HepG2 (cell line): ENCODE measurements at regions not wholly inside any gene's neighbourhood (a gene's known extent, or its start where the extent isn't known, plus 50 kb on each side); places are given as distances from the start of the nearest gene placed in this dataset.

ENCODE experiments used
- ATAC-seq: fragments of 200-7000 bp; cut with Tn5 transposase; 3 replicates; pipeline ENCODE4 v1.9.1; 2020; ENCODE audit warnings: mild to moderate bottlenecking, moderate library complexity
- BruUV-seq: library from RNA; stranded (reverse); fragments of 400-500 nt; replicated peaks from 2 replicates; lab custom pipeline; 2021; lab: Mats Ljungman, UMichigan
- CTCF ChIA-PET: fragments of 300-600 bp; formaldehyde crosslinking; extraction: SDS; loops from one replicate; lab custom pipeline; 2021; ENCODE audit warnings: low total read pairs, inconsistent platforms, low intra/inter-chr PET ratio; lab: Yijun Ruan, JAX
- POLR2A ChIA-PET: fragments of 350-600 bp; sonication (Branson Sonifier 250); formaldehyde crosslinking; loops from one replicate; lab custom pipeline; 2020; ENCODE audit warnings: antibody characterized with exemption, inconsistent platforms; lab: Yijun Ruan, JAX
- DNase-seq: peaks from one replicate; pipeline ENCODE4 v3.0.0-alpha.2; 2015; ENCODE audit warnings: low spot score
- FAIRE-seq: peaks from 3 replicates; lab custom pipeline; 2011; peaks lifted over from hg19 to GRCh38; lab: Jason Lieb, UNC
- H2AFZ ChIP-seq: one replicate; pipeline ENCODE4 v1.6.1; 2011; ENCODE audit warnings: low read length, inconsistent platforms
- H3K27ac ChIP-seq: fragments of 300-600 bp; 3 replicates; pipeline ENCODE4 v1.8.0; 2011; ENCODE audit warnings: mixed run types, mild to moderate bottlenecking, mixed read lengths, low read length, inconsistent platforms; ENCODE audit not compliant: insufficient read depth; ENCODE audit errors: extremely low read length
- H3K27me3 ChIP-seq, 2 experiments: fragments of 200-600 bp in 1 of 2; 2 replicates in 1 of 2; 3 replicates in 1 of 2; pipeline versions ENCODE4 v1.6.0 to v1.8.0; 2011; ENCODE audit warnings: low read length in 2 of 2, mild to moderate bottlenecking in 2 of 2, moderate library complexity in 2 of 2, inconsistent platforms in 1 of 2; ENCODE audit not compliant: insufficient read depth in 2 of 2, control insufficient read depth in 1 of 2
- H3K36me3 ChIP-seq, 2 experiments: fragments of 200-600 bp in 1 of 2; replicated peaks in 1 of 2; 2 replicates in 1 of 2; 3 replicates in 1 of 2; pipeline versions ENCODE4 v1.5.1 to v1.8.0; 2011; ENCODE audit warnings: low read length in 2 of 2, inconsistent platforms in 1 of 2; ENCODE audit not compliant: insufficient read depth in 2 of 2, control insufficient read depth in 1 of 2
- H3K4me1 ChIP-seq: 2 replicates; pipeline ENCODE4 v1.5.1; 2012; ENCODE audit warnings: low read length, inconsistent platforms; ENCODE audit not compliant: insufficient read depth
- H3K4me2 ChIP-seq: 2 replicates; pipeline ENCODE4 v1.6.0; 2011; ENCODE audit warnings: low read depth, low read length, inconsistent platforms
- H3K4me3 ChIP-seq, 3 experiments: fragments of 200-600 bp in 1 of 3; sonication (generic), shearing (Covaris generic) in 1 of 3; replicated peaks in 1 of 3; 2 replicates each; pipeline ENCODE4 v1.5.1; 2011 to 2016; ENCODE audit warnings: low read length in 3 of 3, inconsistent platforms in 2 of 3, low read depth in 2 of 3, mild to moderate bottlenecking in 2 of 3, control low read depth in 1 of 3, mixed read lengths in 1 of 3; ENCODE audit not compliant: insufficient read depth in 1 of 3
- H3K79me2 ChIP-seq: one replicate; pipeline ENCODE4 v1.6.1; 2011; ENCODE audit warnings: low read length, inconsistent platforms; ENCODE audit not compliant: insufficient read depth
- H3K9ac ChIP-seq: 2 replicates; pipeline ENCODE4 v1.6.0; 2011; ENCODE audit warnings: mild to moderate bottlenecking, low read depth, low read length, inconsistent platforms; ENCODE audit not compliant: insufficient read depth
- H3K9me3 ChIP-seq: 2 replicates; pipeline ENCODE4 v1.5.1; 2012; ENCODE audit warnings: mild to moderate bottlenecking, low read length
- H4K20me1 ChIP-seq: 2 replicates; pipeline ENCODE4 v1.6.0; 2011; ENCODE audit warnings: inconsistent platforms, mild to moderate bottlenecking, low read length, moderate library complexity; ENCODE audit not compliant: insufficient read depth
- FOXP1 ChIP-seq, 2 experiments: fragments of 450-650 bp in 1 of 2; IDR thresholded peaks; 2 replicates each; pipeline ENCODE4 v1.6.1; 2017 to 2018; ENCODE audit warnings: antibody characterized with exemption in 1 of 2
- MED8 ChIP-seq: sonication (generic); formaldehyde crosslinking; IDR thresholded peaks from 2 replicates; pipeline ENCODE4 v1.8.1; 2023; ENCODE audit warnings: mild to moderate bottlenecking, missing genetic modification reagents; ENCODE audit not compliant: insufficient replicate concordance
- MTF1 ChIP-seq: sonication (generic); formaldehyde crosslinking; IDR thresholded peaks from 2 replicates; pipeline ENCODE4 v1.5.0; 2020; ENCODE audit warnings: missing genetic modification reagents
- TEAD3 ChIP-seq: optimal IDR thresholded peaks from 2 replicates; pipeline ENCODE3; 2016; ENCODE audit warnings: borderline replicate concordance
- TERF1 ChIP-seq: sonication (generic); formaldehyde crosslinking; IDR thresholded peaks from 2 replicates; pipeline ENCODE4 v1.8.0; 2022; ENCODE audit warnings: mild to moderate bottlenecking, missing genetic modification reagents, moderate library complexity
- TP53 ChIP-seq: sonication (generic); formaldehyde crosslinking; conservative IDR thresholded peaks from 2 replicates; pipeline ENCODE4 v1.4.0; 2020; ENCODE audit warnings: missing genetic modification reagents
- TSC22D2 ChIP-seq: sonication (generic); formaldehyde crosslinking; IDR thresholded peaks from 2 replicates; pipeline ENCODE4 v1.5.1; 2020; ENCODE audit warnings: missing genetic modification reagents, mild to moderate bottlenecking, borderline replicate concordance
- ZBTB14 ChIP-seq: sonication (generic); formaldehyde crosslinking; IDR thresholded peaks from 2 replicates; pipeline ENCODE4 v1.4.0; 2020; ENCODE audit warnings: missing genetic modification reagents
- ZBTB3 ChIP-seq: sonication (generic); formaldehyde crosslinking; IDR thresholded peaks from 2 replicates; pipeline ENCODE4 v1.4.0; 2020; ENCODE audit warnings: low read depth, mild to moderate bottlenecking, moderate library complexity, missing genetic modification reagents, borderline replicate concordance
- ZNF274 ChIP-seq: sonication (generic); formaldehyde crosslinking; IDR thresholded peaks from 2 replicates; pipeline ENCODE4 v1.5.1; 2020; ENCODE audit warnings: mild to moderate bottlenecking, missing genetic modification reagents
- ZNF317 ChIP-seq: sonication (generic); formaldehyde crosslinking; IDR thresholded peaks from 2 replicates; pipeline ENCODE4 v1.5.0; 2020; ENCODE audit warnings: mild to moderate bottlenecking, missing genetic modification reagents
- ZNF44 ChIP-seq: sonication (generic); formaldehyde crosslinking; IDR thresholded peaks from 2 replicates; pipeline ENCODE4 v1.5.1; 2020; ENCODE audit warnings: mild to moderate bottlenecking, missing genetic modification reagents
- ZNF446 ChIP-seq: sonication (generic); formaldehyde crosslinking; IDR thresholded peaks from 2 replicates; pipeline ENCODE4 v1.5.0; 2020; ENCODE audit warnings: mild to moderate bottlenecking, missing genetic modification reagents
- WGBS: methylation state at CpG from one replicate; pipeline ENCODE4 v1.1.6; 2017; ENCODE audit warnings: low lambda C conversion rate; 5-methylcytosine and 5-hydroxymethylcytosine counted together
- in situ Hi-C: cut with HindIII; loops from 2 replicates; pipeline ENCODE4 v1.10.0; 2017; ENCODE audit warnings: low pct_unique_long_range_greater_than_20kb; ENCODE audit not compliant: extremely low pct_ligation_motif_present
- intact Hi-C: fragments of 100-400 bp; cut with micrococcal nuclease; formaldehyde crosslinking; loops from one replicate; pipeline ENCODE4 v1.10.0; 2022; ENCODE audit not compliant: unreplicated experiment
- TF ChIP-seq, protein P1 (sequence below): sonication (generic); formaldehyde crosslinking; IDR thresholded peaks from 2 replicates; pipeline ENCODE4 v1.9.0; 2022; ENCODE audit warnings: missing genetic modification reagents, mild to moderate bottlenecking, borderline replicate concordance
- TF ChIP-seq, protein P2 (sequence below): sonication (generic); formaldehyde crosslinking; IDR thresholded peaks from 2 replicates; pipeline ENCODE4 v1.4.0; 2020; ENCODE audit warnings: missing genetic modification reagents

DNA sequence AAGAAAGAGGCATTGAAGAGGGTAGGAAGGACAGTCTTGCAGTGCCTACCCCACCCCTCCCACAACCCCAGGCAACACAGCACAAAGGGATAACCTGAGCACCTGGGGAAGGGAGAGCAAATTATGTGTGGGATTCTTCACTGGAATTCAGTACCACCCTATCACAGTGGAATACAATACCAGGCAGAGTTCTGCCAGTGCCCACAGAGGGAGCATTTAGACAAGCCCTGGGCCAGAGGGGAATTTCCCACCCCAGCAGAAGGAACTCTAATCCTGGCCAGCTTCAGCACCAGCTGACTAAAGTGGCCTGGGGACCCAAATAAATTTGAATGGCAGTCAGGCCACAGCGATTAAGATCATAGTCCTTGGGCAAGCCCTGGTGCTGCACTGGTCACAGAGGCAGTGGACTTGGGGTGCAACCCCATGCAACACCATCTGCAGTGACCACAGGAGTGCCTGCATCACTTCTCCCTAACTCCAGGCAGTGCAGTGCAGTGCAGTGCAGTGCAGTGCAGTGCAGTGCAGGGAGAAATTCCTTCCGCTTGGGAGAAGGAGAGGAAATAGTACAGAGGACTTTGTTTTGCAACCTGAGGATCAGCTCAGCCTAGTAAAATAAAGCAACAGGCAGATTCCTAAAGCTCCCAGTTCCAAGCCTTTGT is 147.8 kb upstream of the SRD5A2 start:
- no peaks in the 10 kb centered on the region for H3K36me3 ChIP-seq
- no peaks in the 10 kb centered on the region for H3K27me3 ChIP-seq
- H3K79me2 ChIP-seq: no peaks in the 10 kb centered on the region
- no peak overlapping the region for H2AFZ ChIP-seq
- no peak overlapping the region for H3K9ac ChIP-seq
- H3K4me1 ChIP-seq: peaks cover 18% of the 10 kb centered on the region
- in situ Hi-C loops (no loop called here), intact Hi-C loops (no loop called here)
- no peak overlapping the region for H3K27ac ChIP-seq
- 20% methylated on average over 1 of the region's 2 CpGs for WGBS
- no peaks in the 10 kb centered on the region for H4K20me1 ChIP-seq
- no TSS peak for BruUV-seq
- H3K4me2 ChIP-seq: no peak overlapping the region; the same call in 1 of the 2 replicates
- FAIRE-seq (no peak), ATAC-seq (peak; percentile 84), DNase-seq (no peak)
- CTCF ChIA-PET: no interaction called here
- TF ChIP-seq ZBTB3 (CRISPR knock-in tag): 0 out of 2 replicates have a peak, but pooled peaks have one; percentile 78
- no peak for TF ChIP-seq MED8
- no peak for TF ChIP-seq ZNF317 (CRISPR knock-in tag)
- TF ChIP-seq TEAD3 (CRISPR knock-in tag): peak; percentile 7
- TF ChIP-seq, all 625 proteins: peak for 2
- POLR2A ChIA-PET: no interaction called here
- Histone ChIP-seq H3K4me3 (no peak overlapping the region), H3K9me3 (no peaks in the 10 kb centered on the region)

DNA sequence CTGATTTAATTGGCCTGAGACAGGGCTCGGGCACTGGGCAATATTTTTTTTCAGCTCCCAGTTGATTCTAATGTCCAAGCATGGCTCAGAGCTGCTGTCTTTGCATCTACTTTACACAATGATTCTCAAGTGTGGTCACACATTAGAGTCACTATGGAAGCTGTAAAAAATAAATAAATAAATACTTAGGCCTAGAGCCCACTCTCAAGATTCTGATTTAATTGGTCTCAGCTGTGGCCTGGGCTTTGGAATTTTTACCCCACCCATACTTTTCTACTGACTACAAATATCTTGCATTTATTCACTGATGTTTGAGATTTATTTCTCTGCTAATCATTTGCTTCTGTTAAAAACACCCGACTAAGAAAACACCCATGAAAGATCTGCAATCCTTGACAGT is 145.7 kb upstream of the SRD5A2 start:
- Histone ChIP-seq H3K36me3 (no peaks in the 10 kb centered on the region), H3K27me3 (no peaks in the 10 kb centered on the region), H3K79me2 (no peaks in the 10 kb centered on the region), H3K4me3 (no peak overlapping the region), H3K27ac (no peak overlapping the region), H3K4me2 (no peak overlapping the region), H3K9me3 (no peaks in the 10 kb centered on the region), H3K9ac (no peak overlapping the region), H3K4me1 (peaks cover 18% of the 10 kb centered on the region), H2AFZ (no peak overlapping the region), H4K20me1 (no peaks in the 10 kb centered on the region)
- FAIRE-seq (no peak), DNase-seq (no peak), ATAC-seq (no peak)
- intact Hi-C loops (no loop called here), in situ Hi-C loops (no loop called here)
- ChIA-PET POLR2A (no interaction called here), CTCF (no interaction called here)
- no TSS peak for BruUV-seq
- 7% methylated on average over 2 of the region's 2 CpGs for WGBS
- TF ChIP-seq FOXP1 (IDR thresholded peaks at IDR 0.05) (no peak), FOXP1 (CRISPR knock-in tag; IDR thresholded peaks at IDR 0.05) (no peak), TERF1 (CRISPR knock-in tag) (no peak), ZNF446 (CRISPR knock-in tag) (no peak), TSC22D2 (CRISPR knock-in tag) (no peak), ZNF274 (no peak), TP53 (CRISPR knock-in tag) (no peak), MTF1 (CRISPR knock-in tag) (no peak), ZNF44 (no peak), ZBTB14 (CRISPR knock-in tag) (no peak)
- TF ChIP-seq, protein P1, sequence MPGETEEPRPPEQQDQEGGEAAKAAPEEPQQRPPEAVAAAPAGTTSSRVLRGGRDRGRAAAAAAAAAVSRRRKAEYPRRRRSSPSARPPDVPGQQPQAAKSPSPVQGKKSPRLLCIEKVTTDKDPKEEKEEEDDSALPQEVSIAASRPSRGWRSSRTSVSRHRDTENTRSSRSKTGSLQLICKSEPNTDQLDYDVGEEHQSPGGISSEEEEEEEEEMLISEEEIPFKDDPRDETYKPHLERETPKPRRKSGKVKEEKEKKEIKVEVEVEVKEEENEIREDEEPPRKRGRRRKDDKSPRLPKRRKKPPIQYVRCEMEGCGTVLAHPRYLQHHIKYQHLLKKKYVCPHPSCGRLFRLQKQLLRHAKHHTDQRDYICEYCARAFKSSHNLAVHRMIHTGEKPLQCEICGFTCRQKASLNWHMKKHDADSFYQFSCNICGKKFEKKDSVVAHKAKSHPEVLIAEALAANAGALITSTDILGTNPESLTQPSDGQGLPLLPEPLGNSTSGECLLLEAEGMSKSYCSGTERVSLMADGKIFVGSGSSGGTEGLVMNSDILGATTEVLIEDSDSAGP (CRISPR knock-in tag): no peak
- TF ChIP-seq, protein P2, sequence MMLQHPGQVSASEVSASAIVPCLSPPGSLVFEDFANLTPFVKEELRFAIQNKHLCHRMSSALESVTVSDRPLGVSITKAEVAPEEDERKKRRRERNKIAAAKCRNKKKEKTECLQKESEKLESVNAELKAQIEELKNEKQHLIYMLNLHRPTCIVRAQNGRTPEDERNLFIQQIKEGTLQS (CRISPR knock-in tag): no peak
